GM12878 (cell line): ENCODE measurements at regions not wholly inside any gene's neighbourhood (a gene's known extent, or its start where the extent isn't known, plus 50 kb on each side); places are given as distances from the start of the nearest gene placed in this dataset.

Experiments used
- ATAC-seq: fragments of 200-7000 bp; cut with Tn5 transposase; 3 replicates; pipeline ENCODE4 v1.9.1; 2020; ENCODE audit warnings: mild to moderate bottlenecking, moderate library complexity
- BruUV-seq: library from RNA; stranded (reverse); fragments of 400-500 nt; replicated peaks from 2 replicates; lab custom pipeline; 2021; lab: Mats Ljungman, UMichigan
- CTCF ChIA-PET: fragments of 300-600 bp; sonication (Branson Sonifier 250); formaldehyde crosslinking; extraction: SDS; loops from one replicate; lab custom pipeline; 2021; ENCODE audit warnings: inconsistent platforms; lab: Yijun Ruan, JAX
- POLR2A ChIA-PET: fragments of 350-600 bp; formaldehyde crosslinking; extraction: SDS; loops from one replicate; lab custom pipeline; 2021; ENCODE audit warnings: inconsistent platforms; lab: Charles Lee
- RAD21 ChIA-PET: fragments of 300-600 bp; sonication (Branson Sonifier 250); formaldehyde crosslinking; loops from one replicate; lab custom pipeline; 2023; ENCODE audit warnings: antibody characterized with exemption; ENCODE audit not compliant: unreplicated experiment; lab: Charles Lee
- SMC1A ChIA-PET: fragments of 300-600 bp; sonication (Branson Sonifier 250); formaldehyde crosslinking; loops from one replicate; lab custom pipeline; 2023; ENCODE audit not compliant: unreplicated experiment, uncharacterized antibody; lab: Charles Lee
- DNase-seq: peaks from one replicate; pipeline ENCODE4 v3.0.0-alpha.2; 2011; ENCODE audit warnings: low read depth, low spot score
- FAIRE-seq: peaks from 3 replicates; lab custom pipeline; 2011; peaks lifted over from hg19 to GRCh38; lab: Jason Lieb, UNC
- H2AFZ ChIP-seq: 2 replicates; pipeline ENCODE4 v1.6.0; 2011; ENCODE audit warnings: low read depth, low read length, control low read depth; ENCODE audit not compliant: control insufficient read depth
- H3K27ac ChIP-seq: 2 replicates; pipeline ENCODE4 v1.5.1; 2011; ENCODE audit warnings: control low read depth; ENCODE audit not compliant: control insufficient read depth, insufficient read depth
- H3K27me3 ChIP-seq, 2 experiments: replicated peaks in 1 of 2; 2 replicates each; pipeline versions ENCODE4 v1.6.0 to v1.6.1; 2011; ENCODE audit warnings: low read length in 1 of 2; ENCODE audit not compliant: control insufficient read depth in 2 of 2, insufficient read depth in 2 of 2
- H3K36me3 ChIP-seq, 2 experiments: 2 replicates each; pipeline ENCODE4 v1.5.1; 2011; ENCODE audit warnings: low read length in 1 of 2; ENCODE audit not compliant: control insufficient read depth in 2 of 2, insufficient read depth in 2 of 2
- H3K4me1 ChIP-seq: 2 replicates; pipeline ENCODE4 v1.6.1; 2011; ENCODE audit warnings: mild to moderate bottlenecking, low read length, moderate library complexity, mixed read lengths; ENCODE audit not compliant: control insufficient read depth, insufficient read depth
- H3K4me2 ChIP-seq: 2 replicates; pipeline ENCODE4 v1.6.0; 2011; ENCODE audit warnings: control low read depth; ENCODE audit not compliant: control insufficient read depth, insufficient read depth
- H3K4me3 ChIP-seq: fragments of 200-600 bp; sonication (generic); 2 replicates; pipeline ENCODE4 v1.5.1; 2016
- H3K79me2 ChIP-seq: 2 replicates; pipeline ENCODE4 v1.6.0; 2011; ENCODE audit warnings: low read length; ENCODE audit not compliant: control insufficient read depth, insufficient read depth
- H3K9ac ChIP-seq: 2 replicates; pipeline ENCODE4 v1.8.0; 2011; ENCODE audit warnings: low read length, control low read depth, mixed read lengths; ENCODE audit not compliant: control insufficient read depth, insufficient read depth
- H3K9me3 ChIP-seq: replicated peaks from 3 replicates; pipeline ENCODE4 v1.5.1; 2011; ENCODE audit warnings: mild to moderate bottlenecking, low read length; ENCODE audit not compliant: control insufficient read depth, insufficient read depth
- H4K20me1 ChIP-seq: 2 replicates; pipeline ENCODE4 v1.6.0; 2011; ENCODE audit not compliant: control insufficient read depth, insufficient read depth
- BHLHE40 ChIP-seq, 2 experiments: fragments of 450-650 bp in 1 of 2; IDR thresholded peaks; 2 replicates each; pipeline ENCODE4 v1.6.1; 2011 to 2017; ENCODE audit warnings: low read depth in 2 of 2, borderline replicate concordance in 1 of 2, improper control_type of control experiment in 1 of 2, low read length in 1 of 2, mild to moderate bottlenecking in 1 of 2
- E2F8 ChIP-seq: fragments of 450-650 bp; IDR thresholded peaks from 2 replicates; pipeline ENCODE4 v1.6.1; 2018; ENCODE audit warnings: mild to moderate bottlenecking, low read depth, moderate library complexity; ENCODE audit not compliant: partially characterized antibody
- GATAD2B ChIP-seq: fragments of 450-650 bp; conservative IDR thresholded peaks from 2 replicates; pipeline ENCODE4 v1.6.1; 2017; ENCODE audit warnings: low read depth, mild to moderate bottlenecking, moderate library complexity
- MEF2B ChIP-seq: fragments of 450-650 bp; IDR thresholded peaks from 2 replicates; pipeline ENCODE4 v1.6.1; 2018; ENCODE audit warnings: mild to moderate bottlenecking, moderate library complexity; ENCODE audit not compliant: partially characterized antibody, poor library complexity, severe bottlenecking
- POLR2AphosphoS5 ChIP-seq: IDR thresholded peaks from 2 replicates; pipeline ENCODE4 v1.6.1; 2011; ENCODE audit warnings: mild to moderate bottlenecking, low read length, inconsistent platforms
- PRDM15 ChIP-seq: fragments of 450-650 bp; formaldehyde crosslinking; IDR thresholded peaks from 2 replicates; pipeline ENCODE4 v1.4.0; 2020; ENCODE audit warnings: mild to moderate bottlenecking, moderate library complexity
- RAD51 ChIP-seq: fragments of 450-650 bp; IDR thresholded peaks from 2 replicates; pipeline ENCODE4 v1.6.1; 2016; ENCODE audit warnings: moderate library complexity, mild to moderate bottlenecking, inconsistent platforms
- SP1 ChIP-seq: IDR thresholded peaks from one replicate; pipeline ENCODE4 v1.6.1; 2011; ENCODE audit warnings: low read depth, low read length
- ZSCAN29 ChIP-seq: fragments of 450-650 bp; IDR thresholded peaks from 2 replicates; pipeline ENCODE4 v1.6.1; 2017; ENCODE audit warnings: mild to moderate bottlenecking, moderate library complexity
- WGBS: methylation state at CpG from one replicate; pipeline ENCODE4 v1.1.6; 2016; ENCODE audit warnings: low lambda C conversion rate; ENCODE audit not compliant: insufficient replicate concordance, insufficient coverage; ENCODE audit errors: missing lambda C conversion rate; 5-methylcytosine and 5-hydroxymethylcytosine counted together
- in situ Hi-C: fragments of 300-500 bp; cut with MboI; formaldehyde crosslinking; loops from 9 replicates; pipeline ENCODE4 v1.14.3; 2018; ENCODE audit warnings: mixed read lengths
- intact Hi-C: fragments of 100-400 bp; cut with micrococcal nuclease; formaldehyde crosslinking; loops from one replicate; pipeline ENCODE4 v1.14.2; 2022; ENCODE audit not compliant: unreplicated experiment

- TF ChIP-seq POLR2AphosphoS5: no peak
- TF ChIP-seq BHLHE40 (IDR thresholded peaks at IDR 0.05; ENCODE audit: borderline replicate concordance in 1 of 2, low read depth in 2 of 2, low read length in 1 of 2): no peak
- no peak for TF ChIP-seq GATAD2B
- TF ChIP-seq RAD51: no peak
- no peak for TF ChIP-seq PRDM15 (CRISPR knock-in tag)
- no peak for TF ChIP-seq MEF2B
- TF ChIP-seq SP1: no peak
Measured at GRCh38 chr5:68373050-68373449, 157.5 kb downstream of the PIK3R1 start (continued).

- peaks cover 45% of the 10 kb centered on the region for H3K4me1 ChIP-seq
- no peak overlapping the region for H3K4me2 ChIP-seq
- H4K20me1 ChIP-seq: no peaks in the 10 kb centered on the region
- no peaks in the 10 kb centered on the region; a peak in 1 of 4 replicates for H3K27me3 ChIP-seq
- no TSS peak for BruUV-seq
- H3K9me3 ChIP-seq: no peaks in the 10 kb centered on the region
- ChIA-PET CTCF (interaction anchor here (0.6 to 0.9 kb wide), 3 partner anchors 40 to 90 kb away, joined by 3 read pairs; no protein-coding TSS in a partner anchor), RAD21 (no interaction called here), POLR2A (no interaction called here), SMC1A (interaction anchor here (0.7 to 1.6 kb wide), 7 partner anchors 11 to 99 kb away, joined by 3 to 4 read pairs (median 3); no protein-coding TSS in a partner anchor)
- WGBS: 0% methylated on average over 1 of the region's 1 CpG
- H3K79me2 ChIP-seq: no peaks in the 10 kb centered on the region
- FAIRE-seq (peak; percentile 13), DNase-seq (no peak), ATAC-seq (no peak)
- no peak overlapping the region for H2AFZ ChIP-seq
- H3K4me3 ChIP-seq: no peak overlapping the region
- no peak overlapping the region for H3K9ac ChIP-seq
- no peak overlapping the region for H3K27ac ChIP-seq
- H3K36me3 ChIP-seq: no peaks in the 10 kb centered on the region
- in situ Hi-C loops: no loop called here
- intact Hi-C loops: loop anchor here (5.0 kb wide), 3 partner anchors 72 to 87 kb away; no protein-coding TSS in a partner anchor
- TF ChIP-seq PRDM15 (CRISPR knock-in tag) (no peak), E2F8 (no peak), ZSCAN29 (no peak)
Measured at GRCh38 chr5:68374796-68375518, 159.4 kb downstream of the PIK3R1 start.
